ENCODE measurements at regions not wholly inside any gene's neighbourhood (a gene's known extent, or its start where the extent isn't known, plus 50 kb on each side); places are given as distances from the start of the nearest gene placed in this dataset.

DNA sequence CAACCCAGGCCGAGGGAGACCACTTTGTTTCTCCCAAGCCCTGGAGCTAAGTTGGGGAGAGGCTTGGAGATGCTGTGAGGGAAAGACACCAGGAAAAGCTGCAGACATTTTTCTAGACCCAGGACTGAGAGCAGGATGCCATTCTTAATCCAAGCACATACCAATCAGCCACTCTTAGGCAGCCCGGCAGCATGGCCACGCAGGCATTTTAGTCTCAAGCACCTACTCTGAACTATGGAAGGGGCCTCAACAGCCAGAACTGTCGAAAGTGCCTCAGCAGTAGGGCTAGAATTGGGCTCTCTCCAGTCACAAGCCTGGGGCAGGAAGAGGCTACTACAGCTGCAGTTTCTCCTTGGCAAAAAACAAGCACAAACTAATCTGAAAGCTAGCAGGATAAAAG, 57.8 kb downstream of the GCC1 start:
- H3K27me3 ChIP-seq (ENCODE audit: insufficient read depth, low read length), result peaks cover 51% of the 10 kb centered on the region
- H2AFZ ChIP-seq (ENCODE audit: low read depth, low read length, poor library complexity, severe bottlenecking), result no peak overlapping the region
- no peaks in the 10 kb centered on the region for H3K4me1 ChIP-seq (ENCODE audit: control insufficient read depth in 1 of 2, insufficient read depth in 2 of 2, low read length in 2 of 2)
- no peaks in the 10 kb centered on the region for H3K79me2 ChIP-seq (ENCODE audit: insufficient read depth, low read length)
- no peak overlapping the region for H3K4me3 ChIP-seq (replicated peaks in 1 of 2; ENCODE audit: low read depth in 1 of 2, low read length in 2 of 2)
- TF ChIP-seq POLR2A (IDR thresholded peaks at IDR 0.05; ENCODE audit: borderline replicate concordance, extremely low read depth, insufficient read depth, insufficient read length), result no peak
- TF ChIP-seq CBX3 (IDR thresholded peaks at IDR 0.05; ENCODE audit: low read depth), result no peak
- H3K27ac ChIP-seq (ENCODE audit: low read depth, low read length), result no peak overlapping the region
- no peaks in the 10 kb centered on the region for H3K9me3 ChIP-seq (ENCODE audit: control insufficient read depth in 1 of 2, insufficient read depth in 1 of 2, low read depth in 1 of 2, low read length in 2 of 2)
- H3K36me3 ChIP-seq (ENCODE audit: control insufficient read depth in 1 of 2, insufficient read depth in 2 of 2, low read length in 2 of 2), result no peaks in the 10 kb centered on the region
- no peaks in the 10 kb centered on the region for H3K9me2 ChIP-seq (ENCODE audit: insufficient read depth)
- POLR2A ChIA-PET, result no interaction called here
- H4K20me1 ChIP-seq (ENCODE audit: insufficient read depth), result no peaks in the 10 kb centered on the region
- no peak overlapping the region for H3K9ac ChIP-seq (ENCODE audit: low read length)
- ATAC-seq (no peak), DNase-seq (ENCODE audit: low read depth, low spot score) (no peak)
- no peak overlapping the region for H3K4me2 ChIP-seq (ENCODE audit: low read length)
- RAD21 ChIA-PET (ENCODE audit: low non-redundant PET in 1 of 2, low total read pairs in 2 of 2, uncharacterized antibody in 2 of 2, unreplicated experiment in 2 of 2), result no interaction called here
- no TSS peak for BruUV-seq (replicated peaks)
- CTCF ChIA-PET, result no interaction called here
- intact Hi-C loops (cut with micrococcal nuclease), result no loop called here

GRCh38 chr7:127525866-127526480, 59.4 kb downstream of the GCC1 start:
- H3K9me2 ChIP-seq (ENCODE audit: insufficient read depth), result no peaks in the 10 kb centered on the region
- ChIA-PET POLR2A (no interaction called here), RAD21 (ENCODE audit: low non-redundant PET in 1 of 2, low total read pairs in 2 of 2, uncharacterized antibody in 2 of 2, unreplicated experiment in 2 of 2) (no interaction called here), CTCF (no interaction called here)
- no peaks in the 10 kb centered on the region for H3K9me3 ChIP-seq (ENCODE audit: control insufficient read depth in 1 of 2, insufficient read depth in 1 of 2, low read depth in 1 of 2, low read length in 2 of 2)
- H3K79me2 ChIP-seq (ENCODE audit: insufficient read depth, low read length), result no peaks in the 10 kb centered on the region
- H3K27ac ChIP-seq (ENCODE audit: low read depth, low read length), result no peak overlapping the region
- no peak for ATAC-seq
- intact Hi-C loops (cut with micrococcal nuclease), result no loop called here
- H2AFZ ChIP-seq (ENCODE audit: low read depth, low read length, poor library complexity, severe bottlenecking), result no peak overlapping the region
- TF ChIP-seq ZNF274 (IDR thresholded peaks at IDR 0.05; ENCODE audit: low read depth, low read length), result no peak
- H3K4me1 ChIP-seq (ENCODE audit: control insufficient read depth in 1 of 2, insufficient read depth in 2 of 2, low read length in 2 of 2), result no peaks in the 10 kb centered on the region
- no peak overlapping the region for H3K9ac ChIP-seq (ENCODE audit: low read length)
- no peaks in the 10 kb centered on the region for H3K36me3 ChIP-seq (ENCODE audit: control insufficient read depth in 1 of 2, insufficient read depth in 2 of 2, low read length in 2 of 2)
- no TSS peak for BruUV-seq (replicated peaks)
- no peak for DNase-seq (ENCODE audit: low read depth, low spot score)
- H3K27me3 ChIP-seq (ENCODE audit: insufficient read depth, low read length), result peaks cover 39% of the 10 kb centered on the region
- H4K20me1 ChIP-seq (ENCODE audit: insufficient read depth), result no peaks in the 10 kb centered on the region
- H3K4me3 ChIP-seq (replicated peaks in 1 of 2; ENCODE audit: low read depth in 1 of 2, low read length in 2 of 2), result no peak overlapping the region
- no peak overlapping the region for H3K4me2 ChIP-seq (ENCODE audit: low read length)

GRCh38 chr7:127516320-127516719, 69.1 kb downstream of the GCC1 start:
- H3K9me2 ChIP-seq (ENCODE audit: insufficient read depth), result no peaks in the 10 kb centered on the region
- no peak overlapping the region for H3K9ac ChIP-seq (ENCODE audit: low read length)
- no peak for ATAC-seq
- no peaks in the 10 kb centered on the region for H3K36me3 ChIP-seq (ENCODE audit: control insufficient read depth in 1 of 2, insufficient read depth in 2 of 2, low read length in 2 of 2)
- no peaks in the 10 kb centered on the region for H3K79me2 ChIP-seq (ENCODE audit: insufficient read depth, low read length)
- no peak overlapping the region for H3K4me2 ChIP-seq (ENCODE audit: low read length)
- ChIA-PET POLR2A (no interaction called here), CTCF (interaction anchor here (1.4 kb wide), 1 partner anchor 69 kb away, joined by 3 read pairs; no protein-coding TSS in a partner anchor), RAD21 (ENCODE audit: low non-redundant PET in 1 of 2, low total read pairs in 2 of 2, uncharacterized antibody in 2 of 2, unreplicated experiment in 2 of 2) (no interaction called here)
- H2AFZ ChIP-seq (ENCODE audit: low read depth, low read length, poor library complexity, severe bottlenecking), result no peak overlapping the region
- no peaks in the 10 kb centered on the region for H3K4me1 ChIP-seq (ENCODE audit: control insufficient read depth in 1 of 2, insufficient read depth in 2 of 2, low read length in 2 of 2)
- H3K9me3 ChIP-seq (ENCODE audit: control insufficient read depth in 1 of 2, insufficient read depth in 1 of 2, low read depth in 1 of 2, low read length in 2 of 2), result no peaks in the 10 kb centered on the region
- no TSS peak for BruUV-seq (replicated peaks)
- no peak overlapping the region for H3K27ac ChIP-seq (ENCODE audit: low read depth, low read length)
- no peak overlapping the region for H3K4me3 ChIP-seq (replicated peaks in 1 of 2; ENCODE audit: low read depth in 1 of 2, low read length in 2 of 2)
- intact Hi-C loops (cut with micrococcal nuclease), result no loop called here
- peaks cover 43% of the 10 kb centered on the region for H3K27me3 ChIP-seq (ENCODE audit: insufficient read depth, low read length)
- no peaks in the 10 kb centered on the region for H4K20me1 ChIP-seq (ENCODE audit: insufficient read depth)
- DNase-seq (ENCODE audit: low read depth, low spot score), result no peak
- TF ChIP-seq YY1 (IDR thresholded peaks at IDR 0.05; ENCODE audit: extremely low read depth, insufficient replicate concordance, low read depth, low read length) (no peak), SIN3A (IDR thresholded peaks at IDR 0.05; ENCODE audit: low read depth) (no peak), ZNF274 (IDR thresholded peaks at IDR 0.05; ENCODE audit: low read depth, low read length) (no peak), JUND (IDR thresholded peaks at IDR 0.05) (no peak), ATF3 (IDR thresholded peaks at IDR 0.05) (no peak), SP1 (IDR thresholded peaks at IDR 0.05; ENCODE audit: low read depth) (no peak), TCF7L2 (IDR thresholded peaks at IDR 0.05; ENCODE audit: borderline replicate concordance, extremely low read depth, insufficient read depth, insufficient read length) (no peak), RAD21 (IDR thresholded peaks at IDR 0.05; ENCODE audit: low read depth) (no peak)
- TF ChIP-seq, protein P1, sequence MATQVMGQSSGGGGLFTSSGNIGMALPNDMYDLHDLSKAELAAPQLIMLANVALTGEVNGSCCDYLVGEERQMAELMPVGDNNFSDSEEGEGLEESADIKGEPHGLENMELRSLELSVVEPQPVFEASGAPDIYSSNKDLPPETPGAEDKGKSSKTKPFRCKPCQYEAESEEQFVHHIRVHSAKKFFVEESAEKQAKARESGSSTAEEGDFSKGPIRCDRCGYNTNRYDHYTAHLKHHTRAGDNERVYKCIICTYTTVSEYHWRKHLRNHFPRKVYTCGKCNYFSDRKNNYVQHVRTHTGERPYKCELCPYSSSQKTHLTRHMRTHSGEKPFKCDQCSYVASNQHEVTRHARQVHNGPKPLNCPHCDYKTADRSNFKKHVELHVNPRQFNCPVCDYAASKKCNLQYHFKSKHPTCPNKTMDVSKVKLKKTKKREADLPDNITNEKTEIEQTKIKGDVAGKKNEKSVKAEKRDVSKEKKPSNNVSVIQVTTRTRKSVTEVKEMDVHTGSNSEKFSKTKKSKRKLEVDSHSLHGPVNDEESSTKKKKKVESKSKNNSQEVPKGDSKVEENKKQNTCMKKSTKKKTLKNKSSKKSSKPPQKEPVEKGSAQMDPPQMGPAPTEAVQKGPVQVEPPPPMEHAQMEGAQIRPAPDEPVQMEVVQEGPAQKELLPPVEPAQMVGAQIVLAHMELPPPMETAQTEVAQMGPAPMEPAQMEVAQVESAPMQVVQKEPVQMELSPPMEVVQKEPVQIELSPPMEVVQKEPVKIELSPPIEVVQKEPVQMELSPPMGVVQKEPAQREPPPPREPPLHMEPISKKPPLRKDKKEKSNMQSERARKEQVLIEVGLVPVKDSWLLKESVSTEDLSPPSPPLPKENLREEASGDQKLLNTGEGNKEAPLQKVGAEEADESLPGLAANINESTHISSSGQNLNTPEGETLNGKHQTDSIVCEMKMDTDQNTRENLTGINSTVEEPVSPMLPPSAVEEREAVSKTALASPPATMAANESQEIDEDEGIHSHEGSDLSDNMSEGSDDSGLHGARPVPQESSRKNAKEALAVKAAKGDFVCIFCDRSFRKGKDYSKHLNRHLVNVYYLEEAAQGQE (IDR thresholded peaks at IDR 0.05; ENCODE audit: low read depth), result no peak

Data from HCT116 (cell line).